Subcutaneous abdominal adipose tissue (tissue), 5 donors: ENCODE measurements at regions not wholly inside any gene's neighbourhood (a gene's known extent, or its start where the extent isn't known, plus 50 kb on each side); places are given as distances from the start of the nearest gene placed in this dataset.

ENCODE experiments used
- H3K27ac ChIP-seq: one replicate; pipeline ENCODE4 v1.7.0; 2013; ENCODE audit warnings: low read depth, mild to moderate bottlenecking, inconsistent platforms, low read length, moderate library complexity
- H3K27me3 ChIP-seq, 5 donors: one replicate each; pipeline ENCODE4 v1.7.0; 2013; ENCODE audit warnings: low read length in 5 of 5, inconsistent platforms in 1 of 5; ENCODE audit not compliant: control insufficient read depth in 5 of 5, insufficient read depth in 4 of 5
- H3K36me3 ChIP-seq, 5 donors: one replicate each; pipeline ENCODE4 v1.7.0; 2013; ENCODE audit warnings: low read length in 5 of 5; ENCODE audit not compliant: control insufficient read depth in 5 of 5, insufficient read depth in 5 of 5
- H3K4me1 ChIP-seq, 5 donors: one replicate each; pipeline ENCODE4 v1.7.0; 2013; ENCODE audit warnings: low read length in 5 of 5, mild to moderate bottlenecking in 3 of 5, moderate library complexity in 1 of 5; ENCODE audit not compliant: control insufficient read depth in 5 of 5, insufficient read depth in 5 of 5
- H3K4me3 ChIP-seq, 5 donors: one replicate each; pipeline ENCODE4 v1.7.0; 2013; ENCODE audit warnings: low read length in 5 of 5, low read depth in 1 of 5
- H3K9ac ChIP-seq, 5 donors: one replicate each; pipeline ENCODE4 v1.7.0; 2013; ENCODE audit warnings: low read length in 5 of 5, mild to moderate bottlenecking in 4 of 5, moderate library complexity in 3 of 5
- H3K9me3 ChIP-seq, 5 donors: one replicate each; pipeline ENCODE4 v1.7.0; 2013; ENCODE audit warnings: low read length in 5 of 5; ENCODE audit not compliant: control insufficient read depth in 5 of 5
- donor health status: healthy.
- donor health status: healthy.
- donor health status: healthy.
- donor health status: healthy.
- donor health status: healthy.

DNA sequence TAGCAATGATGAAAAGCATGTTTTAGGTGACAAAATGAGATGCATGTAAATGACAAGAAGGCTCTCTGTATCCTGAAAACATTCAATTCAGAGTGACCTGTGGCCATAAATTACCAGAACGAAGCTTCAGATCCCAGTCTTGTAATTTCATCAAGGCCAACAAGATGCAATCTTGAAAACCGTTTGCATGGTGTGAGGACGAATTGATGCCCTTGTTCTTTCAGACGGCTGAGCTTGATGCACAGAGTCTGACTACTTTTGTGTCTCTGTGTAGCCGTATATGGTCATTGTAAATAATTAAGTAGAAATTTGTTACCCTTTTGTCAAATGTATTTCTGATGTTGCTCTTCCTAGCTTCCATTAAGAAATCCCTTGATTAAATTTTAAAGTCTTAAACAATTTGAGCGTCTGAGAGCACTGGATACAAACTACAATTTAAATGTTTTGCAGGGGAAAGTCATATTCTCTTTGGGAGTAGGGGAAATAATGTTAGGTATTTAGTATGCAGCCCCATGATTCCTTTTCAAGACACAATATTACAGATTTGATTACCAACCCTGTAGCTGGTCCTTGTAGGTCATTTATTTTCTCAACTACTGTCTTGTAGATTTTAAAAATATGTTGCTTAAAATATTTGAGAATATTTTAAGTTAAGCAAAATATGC, 125.8 kb upstream of the PCDH9 start:
- no peak overlapping the region for H3K27ac ChIP-seq

GRCh38 chr13:67353941-67354340, 123.8 kb upstream of the PCDH9 start:
- H3K4me1 ChIP-seq = peaks cover 0 to 2% (median 0%) of the 10 kb centered on the region in 5 donors
- no peaks in the 10 kb centered on the region for H3K27me3 ChIP-seq
- no peaks in the 10 kb centered on the region for H3K36me3 ChIP-seq
- H3K4me3 ChIP-seq = peak overlapping the region in 4 of 5 donors; percentile 3 to 62 (median 53)
- no peaks in the 10 kb centered on the region for H3K9me3 ChIP-seq
- no peak overlapping the region for H3K27ac ChIP-seq
- no peak overlapping the region for H3K9ac ChIP-seq

More for the DNA sequence above, 125.8 kb upstream of the PCDH9 start:
- no peaks in the 10 kb centered on the region for H3K36me3 ChIP-seq
- no peak overlapping the region for H3K4me3 ChIP-seq
- H3K4me1 ChIP-seq = peaks cover 0 to 2% (median 0%) of the 10 kb centered on the region in 5 donors
- no peaks in the 10 kb centered on the region for H3K9me3 ChIP-seq
- no peaks in the 10 kb centered on the region for H3K27me3 ChIP-seq
- no peak overlapping the region for H3K9ac ChIP-seq

DNA sequence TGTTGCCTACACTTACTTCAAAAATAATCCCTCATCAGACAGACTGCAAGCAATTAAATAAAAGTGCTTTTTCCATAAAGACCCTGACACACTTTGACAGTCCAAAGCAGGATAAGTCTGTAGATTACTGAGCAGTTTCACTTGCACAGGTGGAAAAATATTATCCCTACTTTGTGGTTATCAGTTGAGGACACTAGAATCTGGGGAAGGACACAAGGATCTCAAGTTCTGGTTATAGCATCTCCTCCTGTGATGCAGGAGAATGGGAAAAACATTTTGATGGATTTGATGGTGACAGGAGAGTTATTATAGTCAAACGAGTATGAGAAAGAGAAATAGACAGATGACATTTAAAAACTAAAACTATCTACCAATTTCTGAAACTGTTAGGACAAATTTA, 122.9 kb upstream of the PCDH9 start:
- Histone ChIP-seq H3K27me3 (no peaks in the 10 kb centered on the region), H3K9me3 (no peaks in the 10 kb centered on the region)

GRCh38 chr13:67351909-67352308, 121.8 kb upstream of the PCDH9 start:
- H3K9me3 ChIP-seq = no peaks in the 10 kb centered on the region
- no peak overlapping the region for H3K27ac ChIP-seq
- H3K4me1 ChIP-seq = peaks cover 0 to 2% (median 0%) of the 10 kb centered on the region in 5 donors
- no peaks in the 10 kb centered on the region for H3K36me3 ChIP-seq
- H3K4me3 ChIP-seq = no peak overlapping the region
- H3K9ac ChIP-seq = no peak overlapping the region
- no peaks in the 10 kb centered on the region for H3K27me3 ChIP-seq

More for the DNA sequence above, 122.9 kb upstream of the PCDH9 start:
- H3K9ac ChIP-seq = no peak overlapping the region
- no peaks in the 10 kb centered on the region for H3K36me3 ChIP-seq
- H3K27ac ChIP-seq = no peak overlapping the region
- H3K4me1 ChIP-seq = peaks cover 0 to 2% (median 0%) of the 10 kb centered on the region in 5 donors
- no peak overlapping the region for H3K4me3 ChIP-seq

DNA sequence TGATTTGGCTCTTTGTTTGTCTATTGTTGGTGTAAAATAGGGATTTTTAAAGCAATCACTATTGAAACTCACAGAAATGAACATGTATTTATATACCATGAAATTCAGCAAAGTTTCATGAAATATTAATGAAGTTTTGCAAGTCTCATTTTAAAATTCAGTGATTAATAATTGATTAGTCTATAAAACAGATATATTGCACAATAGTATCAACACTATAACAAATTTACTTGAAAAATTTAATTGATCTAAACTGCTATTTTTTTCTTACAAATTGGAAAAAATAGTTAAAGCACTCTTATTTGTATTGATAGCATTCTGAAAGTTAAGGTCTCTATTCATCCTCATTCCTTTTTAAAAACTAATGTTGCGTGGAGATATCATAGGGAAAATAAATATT, 121.0 kb upstream of the PCDH9 start:
- H3K4me1 ChIP-seq = peaks cover 0 to 2% (median 0%) of the 10 kb centered on the region in 5 donors
- no peaks in the 10 kb centered on the region for H3K36me3 ChIP-seq
- H3K27ac ChIP-seq = no peak overlapping the region
- H3K9me3 ChIP-seq = no peaks in the 10 kb centered on the region
- H3K4me3 ChIP-seq = no peak overlapping the region
- no peak overlapping the region for H3K9ac ChIP-seq
- no peaks in the 10 kb centered on the region for H3K27me3 ChIP-seq

GRCh38 chr13:67343777-67344176, 113.6 kb upstream of the PCDH9 start:
- Histone ChIP-seq H3K36me3 (no peaks in the 10 kb centered on the region), H3K27me3 (no peaks in the 10 kb centered on the region), H3K9me3 (peaks cover 0 to 4% (median 0%) of the 10 kb centered on the region in 5 donors), H3K4me3 (no peak overlapping the region), H3K9ac (no peak overlapping the region), H3K4me1 (no peaks in the 10 kb centered on the region), H3K27ac (no peak overlapping the region)

GRCh38 chr13:67341406-67341805, 111.3 kb upstream of the PCDH9 start:
- H3K4me3 ChIP-seq = no peak overlapping the region
- no peaks in the 10 kb centered on the region for H3K4me1 ChIP-seq
- H3K27ac ChIP-seq = no peak overlapping the region
- H3K9me3 ChIP-seq = peaks cover 0 to 4% (median 0%) of the 10 kb centered on the region in 5 donors
- H3K27me3 ChIP-seq = no peaks in the 10 kb centered on the region
- no peaks in the 10 kb centered on the region for H3K36me3 ChIP-seq
- H3K9ac ChIP-seq = no peak overlapping the region

GRCh38 chr13:67330149-67330548, 100.0 kb upstream of the PCDH9 start:
- H3K4me1 ChIP-seq = no peaks in the 10 kb centered on the region
- H3K27ac ChIP-seq = no peak overlapping the region
- H3K4me3 ChIP-seq = no peak overlapping the region
- no peaks in the 10 kb centered on the region for H3K27me3 ChIP-seq
- no peaks in the 10 kb centered on the region for H3K9me3 ChIP-seq
- H3K9ac ChIP-seq = no peak overlapping the region
- H3K36me3 ChIP-seq = no peaks in the 10 kb centered on the region

GRCh38 chr13:67328895-67329294, 98.8 kb upstream of the PCDH9 start:
- no peaks in the 10 kb centered on the region for H3K9me3 ChIP-seq
- H3K4me1 ChIP-seq = no peaks in the 10 kb centered on the region
- H3K9ac ChIP-seq = no peak overlapping the region
- H3K27me3 ChIP-seq = no peaks in the 10 kb centered on the region
- H3K4me3 ChIP-seq = no peak overlapping the region
- no peak overlapping the region for H3K27ac ChIP-seq
- no peaks in the 10 kb centered on the region for H3K36me3 ChIP-seq

- H3K4me1 ChIP-seq = no peaks in the 10 kb centered on the region
- H3K9ac ChIP-seq = no peak overlapping the region
- no peak overlapping the region for H3K27ac ChIP-seq
- H3K9me3 ChIP-seq = no peaks in the 10 kb centered on the region
- no peaks in the 10 kb centered on the region for H3K27me3 ChIP-seq
- H3K36me3 ChIP-seq = no peaks in the 10 kb centered on the region
- H3K4me3 ChIP-seq = no peak overlapping the region
Observed at GRCh38 chr13:67318860-67319259, 88.7 kb upstream of the PCDH9 start.
